ENCODE measurements at regions not wholly inside any gene's neighbourhood (a gene's known extent, or its start where the extent isn't known, plus 50 kb on each side); places are given as distances from the start of the nearest gene placed in this dataset.

DNA sequence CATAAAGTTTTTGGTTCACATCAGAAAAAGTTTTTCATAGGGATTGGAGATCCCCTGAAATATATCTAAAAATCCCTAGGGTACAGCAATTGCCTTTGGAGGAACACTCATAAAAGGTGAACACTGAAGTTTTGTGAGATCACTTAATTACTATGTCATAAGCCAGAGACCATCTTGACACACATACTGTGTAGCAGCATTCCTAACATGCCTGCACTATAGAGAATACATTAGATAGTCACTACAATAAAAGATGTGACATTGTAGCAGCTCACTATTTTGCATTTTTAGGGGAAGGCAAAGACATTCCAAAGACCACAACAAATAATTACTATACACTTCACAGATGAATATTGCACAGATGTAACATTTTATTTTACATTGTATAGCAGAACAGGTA is 779.9 kb downstream of the KCNT2 start:
- no peak for DNase-seq (ENCODE audit: low read depth)

DNA sequence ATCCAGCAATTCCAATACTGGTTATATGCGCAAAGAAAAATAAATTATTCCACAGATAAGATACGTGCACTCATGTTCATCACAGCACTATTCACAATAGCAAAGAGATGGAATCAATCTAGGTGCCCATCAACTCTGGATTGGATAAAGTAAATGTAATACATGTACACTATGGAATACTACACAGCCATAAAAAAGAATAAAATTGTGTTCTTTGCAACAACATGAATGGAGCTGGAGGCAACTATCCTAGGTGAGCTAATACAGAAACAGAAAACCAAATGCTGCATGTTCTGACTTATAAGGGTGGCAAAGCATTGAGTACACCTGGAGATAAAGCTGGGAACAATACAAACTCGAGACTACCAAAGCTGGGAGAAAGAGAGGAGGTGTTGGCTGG is 787.3 kb downstream of the KCNT2 start:
- no peak for DNase-seq (ENCODE audit: low read depth)

DNA sequence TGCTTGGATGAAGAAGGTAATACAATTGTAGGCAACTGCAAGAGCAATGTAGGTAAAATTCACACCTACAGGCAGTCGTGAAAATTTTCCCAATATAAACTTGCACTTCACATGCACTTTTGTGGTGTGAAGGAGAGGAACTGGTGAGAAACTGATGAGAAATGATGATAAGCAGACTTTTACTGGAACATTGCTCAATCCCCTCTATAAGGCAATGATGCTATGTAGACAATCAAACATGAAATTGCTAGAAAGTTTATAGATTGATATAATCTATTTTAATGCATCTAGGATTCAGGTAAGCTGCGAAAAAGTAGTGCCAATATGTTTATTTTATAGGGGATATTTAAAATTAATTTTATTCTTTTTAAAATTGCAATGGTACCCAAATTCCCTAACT is 802.2 kb downstream of the KCNT2 start:
- no peak for DNase-seq (ENCODE audit: low read depth)

DNA sequence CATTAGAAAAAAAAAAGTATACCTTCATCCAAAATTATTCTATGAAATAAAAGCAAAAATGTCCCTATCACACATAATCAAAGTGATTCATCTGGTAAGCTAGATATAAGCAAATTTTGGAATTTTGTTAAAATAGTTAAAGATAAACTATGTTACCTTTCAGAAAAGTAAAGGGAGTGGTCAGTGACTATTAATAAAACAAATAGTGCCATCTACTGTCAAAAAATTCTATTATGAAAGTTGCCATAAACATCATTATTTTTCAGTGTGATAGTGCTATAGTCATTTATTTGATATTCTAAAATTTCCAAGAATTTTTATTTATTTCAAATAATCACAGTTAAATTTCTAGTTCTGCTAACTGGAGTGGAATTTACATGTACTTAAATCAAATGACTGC is 803.7 kb downstream of the KCNT2 start:
- DNase-seq (ENCODE audit: low read depth): no peak

DNA sequence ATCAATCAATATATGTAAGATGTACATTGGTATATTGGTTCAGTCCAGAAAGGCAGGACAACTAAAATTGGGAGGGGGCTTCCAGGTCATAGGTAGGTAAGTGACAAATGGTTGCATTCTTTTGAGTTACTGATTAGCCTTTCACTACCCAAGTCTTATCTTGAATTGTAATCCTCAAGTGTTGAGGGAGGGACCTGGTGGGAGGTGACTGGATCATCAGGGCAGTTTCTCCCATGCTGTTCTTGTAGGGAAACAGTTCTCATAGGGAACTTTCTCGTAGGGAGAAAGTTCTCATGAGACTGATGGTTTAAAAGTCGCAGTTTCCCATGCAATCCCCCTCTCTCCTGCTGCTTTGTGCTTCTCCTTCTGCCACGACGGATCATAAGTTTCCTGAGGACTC is 809.2 kb downstream of the KCNT2 start:
- DNase-seq (ENCODE audit: low read depth): no peak

DNA sequence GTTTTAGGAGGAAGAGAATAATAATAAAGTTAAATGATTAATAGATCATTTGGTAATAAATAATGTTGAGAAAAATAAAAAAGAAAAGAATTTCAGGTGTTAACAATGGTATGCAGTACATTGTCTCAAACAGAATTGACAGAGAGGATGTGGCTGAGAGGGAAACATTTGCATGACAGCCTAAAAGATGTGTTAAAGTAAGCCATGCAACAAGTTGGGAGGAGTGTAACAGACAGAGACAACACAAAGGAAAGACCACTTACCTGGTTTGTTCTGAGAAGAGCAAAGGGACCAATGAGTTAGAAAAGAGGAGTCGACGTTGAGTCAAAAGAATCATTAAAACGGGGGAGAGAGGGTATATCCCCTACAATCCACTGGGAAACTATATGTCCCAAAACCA is 814.0 kb downstream of the KCNT2 start:
- DNase-seq (ENCODE audit: low read depth): no peak

DNA sequence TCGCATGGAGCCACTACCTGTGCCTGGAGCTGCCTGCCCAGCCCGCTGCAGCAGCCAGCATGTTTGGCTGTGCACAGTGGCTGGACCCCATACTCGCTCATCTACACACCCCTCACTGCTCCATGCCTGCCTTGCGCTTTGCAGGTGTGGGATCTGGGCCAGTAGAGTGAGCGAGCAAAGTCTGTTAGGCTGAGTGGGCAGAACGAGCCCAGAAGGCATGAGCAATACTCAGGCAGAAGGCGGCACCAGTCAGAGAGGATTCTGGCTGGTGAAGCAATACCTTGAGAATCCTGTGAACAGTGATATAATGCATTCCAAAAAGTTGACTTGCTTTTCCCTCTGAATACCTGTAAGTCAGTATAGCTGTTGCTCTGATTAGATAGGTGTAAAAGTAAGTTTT is 816.4 kb downstream of the KCNT2 start:
- no peak for DNase-seq (ENCODE audit: low read depth)

DNA sequence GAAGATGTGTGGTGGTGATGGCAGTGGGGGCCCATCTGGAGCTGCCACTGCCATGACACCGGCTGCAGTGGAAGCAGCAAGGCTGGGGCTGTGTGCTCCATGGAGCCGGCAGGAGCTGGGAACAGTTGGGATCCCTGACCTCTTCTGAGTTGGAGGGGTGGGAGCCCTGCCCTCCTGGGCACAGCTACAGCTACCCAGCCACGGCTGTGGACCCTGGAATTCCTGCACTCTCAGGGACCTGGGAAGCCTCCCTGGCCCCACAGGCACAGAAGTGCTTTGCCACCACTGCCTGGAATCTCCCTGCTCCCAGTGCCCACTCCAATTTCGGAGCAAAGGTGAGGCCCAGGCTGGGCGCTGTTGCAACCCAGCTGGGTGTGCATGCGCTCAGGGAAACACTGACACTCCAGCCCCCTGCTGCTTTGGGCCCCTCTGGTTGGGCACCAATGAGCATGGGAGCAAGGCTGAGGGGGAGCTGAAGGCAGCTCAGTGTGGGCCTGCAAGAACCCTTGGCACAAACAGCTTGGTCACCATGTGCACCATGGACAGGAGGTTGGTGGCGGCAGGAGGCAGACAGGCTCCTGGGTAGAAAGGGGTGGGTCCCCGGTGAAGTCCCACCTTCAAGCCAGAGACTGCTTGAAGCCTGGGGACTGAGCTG is 817.6 kb downstream of the KCNT2 start:
- DNase-seq (ENCODE audit: low read depth): no peak

DNA sequence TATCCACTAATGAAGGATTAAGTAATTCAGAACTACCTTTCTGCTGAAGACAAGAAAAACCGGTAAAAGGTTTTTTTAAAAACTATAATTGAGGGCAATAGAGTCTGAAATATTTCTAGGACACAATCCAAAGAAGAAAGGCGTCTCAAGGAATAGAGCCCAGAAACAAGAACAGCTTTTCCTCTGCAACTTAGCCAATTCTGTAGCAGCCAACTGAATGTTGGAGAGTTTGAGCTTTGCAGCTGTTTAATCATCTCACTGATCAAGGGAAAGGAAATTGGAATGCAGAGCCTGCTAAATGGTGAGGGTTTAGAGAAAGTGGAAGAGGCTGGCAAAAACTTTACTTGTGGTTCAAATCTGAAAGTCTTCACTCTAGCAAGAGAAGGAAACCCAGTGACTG is 818.9 kb downstream of the KCNT2 start:
- no peak for DNase-seq (ENCODE audit: low read depth)

DNA sequence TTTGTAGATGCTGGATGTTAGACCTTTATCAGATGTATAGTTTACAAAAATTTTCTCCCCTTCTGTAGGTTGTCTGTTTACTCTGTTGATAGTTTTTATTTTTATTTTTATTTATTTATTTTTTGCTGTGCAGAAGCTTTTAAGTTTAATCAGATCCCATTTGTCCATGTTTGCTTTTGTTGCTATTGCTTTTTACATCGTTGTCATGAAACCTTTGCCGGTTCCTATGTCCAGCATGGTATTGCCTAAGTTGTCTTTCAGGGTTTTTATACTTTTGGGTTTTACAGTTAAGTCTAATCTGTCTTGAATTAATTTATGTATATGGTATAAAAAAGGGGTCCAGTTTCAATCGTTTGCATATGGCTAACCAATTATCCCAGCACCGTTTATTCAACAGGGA is 819.5 kb downstream of the KCNT2 start:
- no peak for DNase-seq (ENCODE audit: low read depth)

DNA sequence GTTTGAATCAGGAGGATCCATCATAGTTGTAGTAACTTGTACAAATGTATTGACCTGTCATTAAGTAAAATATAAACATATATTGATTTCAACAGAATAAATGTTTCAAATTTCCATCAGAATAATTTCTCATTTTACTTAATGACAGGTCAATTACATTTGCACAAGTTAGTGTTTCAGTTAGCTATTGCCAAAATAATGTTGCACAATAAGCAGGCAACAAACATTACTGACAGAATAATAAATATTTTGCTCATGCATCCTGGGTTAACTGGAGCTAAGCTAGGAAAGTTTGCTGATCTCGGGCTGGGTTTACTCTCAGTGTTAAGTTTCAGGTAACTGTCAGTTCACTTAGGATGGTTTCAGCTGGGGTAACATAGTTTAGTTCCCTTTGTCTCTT is 822.4 kb downstream of the KCNT2 start:
- no peak for DNase-seq (ENCODE audit: low read depth)

DNA sequence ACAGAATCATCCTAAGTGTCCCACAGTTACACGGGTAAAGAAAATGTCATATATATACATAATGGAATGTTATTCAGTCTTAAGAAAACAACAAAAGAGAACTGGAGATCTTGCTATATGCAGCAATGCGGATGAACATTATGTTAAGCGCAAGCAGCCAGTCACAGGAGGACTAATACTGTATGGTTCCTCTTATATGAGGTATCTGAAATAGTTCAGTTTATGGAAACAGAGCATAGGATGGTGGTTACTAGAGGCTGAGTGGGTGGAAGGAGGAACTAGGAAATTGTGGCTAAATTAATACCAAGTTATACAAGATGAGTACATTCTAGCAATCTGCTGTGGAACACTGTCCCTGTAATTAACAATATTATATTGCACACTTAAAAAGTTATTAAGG is 834.3 kb downstream of the KCNT2 start:
- no peak for DNase-seq (ENCODE audit: low read depth)

DNA sequence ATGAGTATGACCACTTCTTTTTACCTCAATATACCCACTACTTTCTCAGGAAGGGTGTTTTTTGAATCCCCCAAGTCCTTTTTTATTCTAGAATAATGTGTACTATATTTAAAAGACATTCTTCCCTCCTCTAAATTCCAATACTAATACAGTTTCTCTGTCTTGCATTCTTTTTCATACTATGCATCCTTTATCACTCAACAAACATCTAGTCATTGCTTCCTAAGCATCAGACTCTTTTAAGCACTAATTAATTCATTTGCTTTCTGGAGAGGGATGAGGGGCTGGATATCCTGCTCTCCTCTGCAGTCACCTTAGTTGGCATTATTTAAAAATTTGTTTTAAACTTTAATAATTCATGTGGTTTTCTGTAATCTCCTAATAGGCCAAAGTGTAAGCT is 838.8 kb downstream of the KCNT2 start:
- DNase-seq (ENCODE audit: low read depth): no peak

DNA sequence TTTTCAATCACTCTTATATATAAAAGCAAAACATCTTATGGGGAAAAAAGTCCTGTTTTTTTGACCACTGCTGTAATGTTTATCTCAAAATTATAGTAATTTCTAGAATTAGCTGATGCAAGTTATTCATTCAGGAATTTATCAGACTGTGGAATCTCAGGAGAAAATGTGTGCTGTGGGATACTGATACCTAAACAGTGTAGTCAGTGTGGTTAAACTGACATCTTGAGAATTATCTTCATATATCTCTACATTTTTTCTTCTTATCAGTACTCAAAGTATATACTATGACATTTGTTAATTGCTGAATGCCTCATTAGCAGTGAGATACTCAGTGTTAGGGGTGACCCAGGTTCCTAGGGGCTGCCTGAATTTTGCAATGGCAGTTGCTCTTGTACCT is 839.3 kb downstream of the KCNT2 start:
- no peak for DNase-seq (ENCODE audit: low read depth)

DNA sequence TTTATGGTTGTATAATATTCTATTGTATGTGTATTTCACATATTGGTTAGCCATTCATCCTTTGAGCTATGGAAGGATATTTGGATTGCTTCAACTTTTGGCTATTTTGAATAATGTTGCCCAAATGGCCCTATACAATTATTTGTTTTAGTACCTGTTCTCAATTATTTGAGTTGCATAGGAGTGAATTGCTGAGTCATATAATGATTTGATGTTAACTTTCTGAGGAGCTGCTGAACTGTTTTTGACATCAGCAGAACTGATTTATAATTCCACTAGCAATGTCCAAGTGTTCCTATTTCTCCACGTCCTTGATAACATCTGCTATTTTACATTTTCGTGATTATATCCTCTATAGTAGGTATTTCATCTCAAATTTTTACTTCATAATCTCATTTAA is 839.9 kb downstream of the KCNT2 start:
- DNase-seq (ENCODE audit: low read depth): no peak

DNA sequence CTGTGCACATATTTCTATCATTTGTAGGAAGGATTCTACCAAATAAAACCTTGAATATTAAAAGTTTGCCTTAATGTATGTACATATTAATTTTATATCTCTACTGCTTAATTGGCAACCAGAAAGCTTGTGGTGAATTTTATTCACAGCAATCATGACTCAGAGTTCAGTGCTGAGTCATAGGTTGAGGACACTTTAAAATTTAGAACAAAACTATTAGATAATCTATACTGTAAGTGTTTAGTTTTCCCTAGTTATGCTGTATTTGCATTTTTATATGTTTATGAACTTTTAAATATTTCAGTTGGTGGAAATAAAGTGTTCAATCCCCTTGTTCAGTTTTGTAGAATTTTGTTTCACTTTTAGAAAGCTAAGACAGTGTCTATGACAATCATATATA is 841.5 kb downstream of the KCNT2 start:
- DNase-seq (ENCODE audit: low read depth): no peak

DNA sequence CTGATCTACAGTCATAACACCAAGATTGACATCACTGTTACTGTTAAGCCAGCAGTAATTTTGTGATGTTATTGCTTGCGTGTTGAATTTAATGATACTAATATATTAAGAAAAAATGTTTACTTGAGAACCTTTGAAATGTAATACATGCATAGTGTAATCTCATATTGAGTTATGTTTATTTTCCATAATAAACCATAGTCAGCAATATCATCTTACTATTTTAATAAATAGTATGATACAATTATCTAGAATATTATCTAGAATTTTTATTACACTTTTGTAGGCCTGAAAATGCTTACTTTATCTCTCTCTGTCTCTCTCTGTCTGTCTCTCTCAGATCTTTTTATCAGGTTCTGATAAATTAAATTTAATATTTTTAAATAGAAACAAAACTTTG is 843.1 kb downstream of the KCNT2 start:
- DNase-seq (ENCODE audit: low read depth): no peak

DNA sequence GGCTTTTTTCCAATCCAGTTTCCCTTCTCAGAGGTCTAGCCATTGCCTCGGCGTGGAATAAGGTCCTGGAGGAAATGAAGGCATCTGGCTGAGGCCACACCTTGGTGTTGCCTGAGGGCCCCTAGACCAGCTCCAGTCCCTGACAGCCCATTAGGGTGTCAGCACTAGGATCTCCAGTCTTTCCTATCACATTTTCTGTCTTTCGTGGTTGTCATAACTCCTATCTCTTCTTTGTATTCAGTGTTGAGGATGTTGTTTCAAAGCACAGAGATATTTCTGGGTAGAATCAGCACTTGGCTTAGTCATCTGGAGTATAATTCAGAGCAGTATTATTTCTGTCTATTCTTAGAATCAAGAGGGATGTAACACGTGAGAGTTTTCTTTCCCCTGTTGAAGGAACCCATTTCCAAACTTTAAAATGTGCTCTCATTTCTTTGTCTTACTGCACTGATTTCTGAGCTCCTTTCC is 844.3 kb downstream of the KCNT2 start:
- no peak for DNase-seq (ENCODE audit: low read depth)

DNA sequence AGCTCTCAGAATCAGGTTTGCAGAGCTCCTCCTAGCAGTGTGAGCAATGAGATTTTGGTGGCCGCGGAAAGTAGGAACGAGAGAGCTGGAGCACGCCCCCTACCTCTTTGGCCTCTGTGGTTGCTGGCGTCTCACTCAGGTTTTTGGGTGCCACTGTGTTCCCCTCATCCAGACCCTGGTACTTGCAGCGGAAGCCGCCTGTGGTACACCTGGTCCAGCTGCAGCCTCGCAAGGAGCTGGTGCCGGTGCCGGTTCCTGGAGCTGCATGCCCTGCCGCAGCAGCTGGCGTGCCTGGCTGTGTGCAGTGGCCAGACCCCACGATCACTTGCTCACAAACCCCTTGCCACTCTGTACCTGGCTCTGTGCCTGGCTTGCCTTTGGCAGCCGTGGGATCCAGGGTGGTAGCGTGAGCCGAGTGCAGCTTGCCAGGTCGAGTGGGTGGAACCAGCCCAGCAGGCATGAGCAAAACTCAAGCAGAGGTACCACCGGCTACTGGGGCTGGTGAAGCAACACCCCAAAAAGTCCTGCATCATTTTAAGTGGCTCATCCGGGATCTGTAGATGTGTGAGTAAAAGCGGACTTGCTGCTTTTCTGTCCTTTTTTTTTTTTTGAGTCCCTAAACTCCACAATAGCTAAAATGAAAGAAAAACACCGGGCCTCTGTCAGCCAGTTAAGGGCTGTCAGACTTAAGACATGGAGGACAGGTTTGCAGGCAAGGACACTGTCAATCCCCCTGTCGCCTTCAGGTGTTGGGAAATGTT is 844.9 kb downstream of the KCNT2 start:
- no peak for DNase-seq (ENCODE audit: low read depth)

DNA sequence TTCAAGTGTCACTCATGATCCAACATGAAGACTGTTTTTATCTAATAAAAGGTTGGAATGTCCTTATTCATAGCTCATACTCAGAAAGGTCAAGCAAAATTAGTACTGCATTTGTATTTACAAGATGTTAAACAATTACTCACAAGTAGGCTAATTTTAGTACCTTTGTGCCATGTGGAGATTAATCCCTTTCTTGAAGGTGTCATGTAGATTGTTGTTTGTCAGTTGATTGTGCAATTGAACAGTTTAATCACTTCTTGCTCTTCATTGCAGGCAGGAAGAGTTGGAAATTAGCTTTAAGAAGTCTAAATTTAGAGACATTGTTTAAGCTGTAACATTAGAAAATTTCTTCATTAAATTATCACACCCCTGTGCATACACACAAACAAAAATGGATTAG is 847.1 kb downstream of the KCNT2 start:
- DNase-seq (ENCODE audit: low read depth): no peak

DNA sequence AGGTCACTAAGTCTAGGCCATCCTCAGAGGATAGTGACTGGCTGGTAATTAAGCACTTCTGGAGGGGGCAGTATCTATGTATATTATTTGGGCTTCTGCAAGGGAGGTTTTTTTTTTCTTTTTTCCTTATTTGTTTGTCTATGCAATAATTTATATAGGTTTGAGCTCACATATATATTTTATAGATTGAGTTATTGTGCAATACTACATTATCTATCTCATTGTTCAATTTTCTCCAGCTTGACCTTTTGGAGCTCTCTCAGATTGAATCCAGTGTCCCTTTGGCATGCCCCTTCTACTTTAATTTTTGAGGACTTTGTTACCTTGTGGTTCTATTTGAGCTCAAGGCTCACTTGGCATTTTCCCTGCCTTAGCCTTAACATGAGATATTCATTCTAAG is 852.1 kb downstream of the KCNT2 start:
- no peak for DNase-seq (ENCODE audit: low read depth)

DNA sequence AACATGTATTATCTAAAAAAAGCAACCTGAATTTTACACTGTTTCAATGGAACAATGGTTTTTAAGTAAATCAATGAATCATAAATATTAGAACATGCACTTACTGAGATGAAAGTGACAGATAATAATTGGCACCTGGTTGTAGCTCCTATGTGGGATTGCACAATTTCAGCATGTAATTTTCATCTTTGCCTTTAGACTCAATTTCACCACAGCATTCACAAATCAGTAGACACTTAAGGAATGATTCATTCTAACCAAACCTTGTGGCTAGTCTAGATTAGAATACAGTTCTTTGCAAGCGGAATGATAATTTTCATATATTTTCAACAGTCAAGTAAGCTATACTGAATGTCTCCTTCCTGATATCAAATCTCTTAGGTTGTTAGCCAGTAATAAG is 853.4 kb downstream of the KCNT2 start:
- peak; percentile 10 for DNase-seq (ENCODE audit: low read depth)

DNA sequence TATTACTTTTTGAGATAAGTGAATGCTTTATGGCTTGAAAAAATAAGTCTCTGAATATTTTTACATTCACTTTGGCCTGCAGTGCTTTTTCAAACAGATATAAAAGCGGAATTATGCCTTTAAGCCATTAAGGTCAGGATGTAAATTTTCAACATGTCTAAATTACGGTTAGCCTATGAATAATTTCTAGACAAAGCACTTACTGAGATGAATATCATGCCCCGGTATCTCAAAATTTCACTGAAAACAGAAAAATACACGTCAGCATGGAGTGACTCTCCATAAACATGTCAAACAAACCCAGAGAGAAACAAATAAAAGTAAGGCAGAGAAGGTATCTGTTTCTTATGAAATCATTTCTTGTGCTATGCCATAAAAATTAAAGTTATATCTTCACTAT is 853.9 kb downstream of the KCNT2 start:
- no peak for DNase-seq (ENCODE audit: low read depth)

DNA sequence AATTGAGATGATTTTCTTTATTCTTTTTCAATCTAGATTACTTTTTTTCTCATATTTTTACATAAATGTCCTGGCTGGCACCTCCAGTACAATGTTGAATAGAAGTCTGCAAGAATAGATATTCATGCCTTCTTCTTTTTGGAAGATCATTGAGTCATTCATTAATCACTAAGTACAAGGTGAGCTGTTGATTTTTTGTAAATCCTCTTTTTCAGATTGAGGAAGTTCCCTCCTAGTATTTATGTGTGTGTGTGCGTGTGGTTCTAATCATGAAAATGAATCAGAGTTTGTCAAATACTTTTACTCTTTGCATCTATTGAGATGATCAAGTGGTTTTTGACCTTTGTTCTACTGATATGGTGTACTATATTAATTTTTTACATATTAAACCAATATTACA is 859.3 kb downstream of the KCNT2 start:
- DNase-seq (ENCODE audit: low read depth): no peak
